Testis (tissue), 2 donors: ENCODE measurements at regions not wholly inside any gene's neighbourhood (a gene's known extent, or its start where the extent isn't known, plus 50 kb on each side); places are given as distances from the start of the nearest gene placed in this dataset.

ENCODE experiments used
- CTCF ChIP-seq, 3 experiments: fragments of 450-650 bp in 2 of 3; fragments of 200-600 bp in 1 of 3; sonication (generic) in 1 of 3; IDR thresholded peaks; one replicate each; pipeline ENCODE4 v1.5.1; 2016 to 2019; ENCODE audit warnings: antibody characterized with exemption in 3 of 3, mild to moderate bottlenecking in 2 of 3, moderate library complexity in 1 of 3
- POLR2A ChIP-seq: fragments of 450-650 bp; IDR thresholded peaks from one replicate; pipeline ENCODE4 v1.6.1; 2017; ENCODE audit warnings: antibody characterized with exemption, mild to moderate bottlenecking, moderate library complexity

GRCh38 chr1:29650041-29650400, 413.7 kb downstream of the PTPRU start:
- TF ChIP-seq CTCF (IDR thresholded peaks at IDR 0.05) (no peak), POLR2A (no peak)
